Fibroblast of lung (primary cell): ENCODE measurements at regions not wholly inside any gene's neighbourhood (a gene's known extent, or its start where the extent isn't known, plus 50 kb on each side); places are given as distances from the start of the nearest gene placed in this dataset.

ENCODE experiments used
- DNase-seq, 2 donors: peaks; one replicate each; pipeline versions ENCODE4 v3.0.0 to v3.0.0-alpha.2; 2010; ENCODE audit warnings: low read depth in 2 of 2
- H2AFZ ChIP-seq: 2 replicates; pipeline ENCODE4 v1.5.1; 2012; ENCODE audit warnings: low read length, control low read depth, inconsistent platforms
- H3K27ac ChIP-seq: 2 replicates; pipeline ENCODE4 v1.5.1; 2011; ENCODE audit warnings: low read length, control low read depth; ENCODE audit not compliant: insufficient read depth
- H3K27me3 ChIP-seq: 2 replicates; pipeline ENCODE4 v1.5.1; 2011; ENCODE audit warnings: mild to moderate bottlenecking, low read length; ENCODE audit not compliant: control insufficient read depth, insufficient read depth
- H3K36me3 ChIP-seq: 2 replicates; pipeline ENCODE4 v1.5.1; 2011; ENCODE audit warnings: low read length; ENCODE audit not compliant: control insufficient read depth, insufficient read depth
- H3K4me1 ChIP-seq: 2 replicates; pipeline ENCODE4 v1.5.1; 2011; ENCODE audit warnings: low read length; ENCODE audit not compliant: control insufficient read depth, insufficient read depth; ENCODE audit errors: extremely low read depth
- H3K4me2 ChIP-seq: 2 replicates; pipeline ENCODE4 v1.5.1; 2011; ENCODE audit warnings: low read length, control low read depth; ENCODE audit not compliant: insufficient read depth; ENCODE audit errors: extremely low read depth
- H3K4me3 ChIP-seq, 4 experiments: fragments of 200-600 bp in 1 of 4; sonication (generic) in 1 of 4; replicated peaks in 1 of 4; 2 replicates each; pipeline ENCODE4 v1.5.1; 2011 to 2016; ENCODE audit warnings: low read length in 4 of 4, low read depth in 3 of 4, mild to moderate bottlenecking in 3 of 4, control low read depth in 2 of 4, inconsistent platforms in 1 of 4, mixed read lengths in 1 of 4; ENCODE audit not compliant: insufficient read depth in 1 of 4; ENCODE audit errors: control extremely low read depth in 1 of 4
- H3K79me2 ChIP-seq: 2 replicates; pipeline ENCODE4 v1.5.1; 2012; ENCODE audit warnings: mild to moderate bottlenecking, low read length, inconsistent platforms; ENCODE audit not compliant: control insufficient read depth, insufficient read depth
- H3K9ac ChIP-seq: 2 replicates; pipeline ENCODE4 v1.5.1; 2011; ENCODE audit warnings: mild to moderate bottlenecking, low read length, control low read depth; ENCODE audit not compliant: insufficient read depth
- H3K9me3 ChIP-seq: 2 replicates; pipeline ENCODE4 v1.5.1; 2012; ENCODE audit warnings: low read depth, low read length; ENCODE audit not compliant: control insufficient read depth, insufficient read depth
- H4K20me1 ChIP-seq: 2 replicates; pipeline ENCODE4 v1.5.1; 2011; ENCODE audit warnings: low read length; ENCODE audit not compliant: control insufficient read depth, insufficient read depth; ENCODE audit errors: extremely low read depth
- EZH2 ChIP-seq: IDR thresholded peaks from 2 replicates; pipeline ENCODE4 v1.5.1; 2012; ENCODE audit warnings: low read length, control low read depth, mild to moderate bottlenecking; ENCODE audit errors: missing control alignments
- TF ChIP-seq, protein P1 (sequence below), 2 donors: IDR thresholded peaks in 1 of 2; conservative IDR thresholded peaks in 1 of 2; 1 replicate in 1 of 2; 2 replicates in 1 of 2; pipeline ENCODE4 v1.5.1; 2011 to 2012; ENCODE audit warnings: low read length in 2 of 2, control low read depth in 1 of 2, inconsistent platforms in 1 of 2, low read depth in 1 of 2, mild to moderate bottlenecking in 1 of 2

DNA sequence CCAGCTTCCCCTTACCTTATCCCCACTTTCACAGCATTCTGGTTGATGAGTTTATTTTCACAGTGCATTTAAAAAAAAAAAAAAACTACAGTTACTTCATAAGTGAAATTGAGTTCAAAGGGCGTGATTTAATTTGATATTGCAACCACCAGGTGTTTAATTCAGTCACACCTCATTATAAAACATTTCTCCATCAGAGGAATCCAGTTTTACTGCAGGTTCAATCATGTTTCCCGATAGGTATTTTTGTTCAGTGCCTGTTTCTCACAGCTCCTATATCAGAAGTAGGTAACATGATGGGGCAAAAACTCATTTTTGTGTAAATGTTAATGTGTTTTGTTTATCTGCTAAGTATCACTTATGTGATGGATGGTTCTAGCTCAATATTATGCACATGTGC is 102.3 kb upstream of the PCDH7 start:
- no peak for DNase-seq
- Histone ChIP-seq H3K4me1 (no peaks in the 10 kb centered on the region), H3K9ac (no peak overlapping the region), H4K20me1 (no peaks in the 10 kb centered on the region), H3K4me2 (no peak overlapping the region), H3K9me3 (no peaks in the 10 kb centered on the region), H3K79me2 (no peaks in the 10 kb centered on the region), H3K4me3 (no peak overlapping the region), H2AFZ (no peak overlapping the region), H3K36me3 (no peaks in the 10 kb centered on the region), H3K27me3 (no peaks in the 10 kb centered on the region), H3K27ac (no peak overlapping the region)
- TF ChIP-seq, protein P1, sequence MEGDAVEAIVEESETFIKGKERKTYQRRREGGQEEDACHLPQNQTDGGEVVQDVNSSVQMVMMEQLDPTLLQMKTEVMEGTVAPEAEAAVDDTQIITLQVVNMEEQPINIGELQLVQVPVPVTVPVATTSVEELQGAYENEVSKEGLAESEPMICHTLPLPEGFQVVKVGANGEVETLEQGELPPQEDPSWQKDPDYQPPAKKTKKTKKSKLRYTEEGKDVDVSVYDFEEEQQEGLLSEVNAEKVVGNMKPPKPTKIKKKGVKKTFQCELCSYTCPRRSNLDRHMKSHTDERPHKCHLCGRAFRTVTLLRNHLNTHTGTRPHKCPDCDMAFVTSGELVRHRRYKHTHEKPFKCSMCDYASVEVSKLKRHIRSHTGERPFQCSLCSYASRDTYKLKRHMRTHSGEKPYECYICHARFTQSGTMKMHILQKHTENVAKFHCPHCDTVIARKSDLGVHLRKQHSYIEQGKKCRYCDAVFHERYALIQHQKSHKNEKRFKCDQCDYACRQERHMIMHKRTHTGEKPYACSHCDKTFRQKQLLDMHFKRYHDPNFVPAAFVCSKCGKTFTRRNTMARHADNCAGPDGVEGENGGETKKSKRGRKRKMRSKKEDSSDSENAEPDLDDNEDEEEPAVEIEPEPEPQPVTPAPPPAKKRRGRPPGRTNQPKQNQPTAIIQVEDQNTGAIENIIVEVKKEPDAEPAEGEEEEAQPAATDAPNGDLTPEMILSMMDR (conservative IDR thresholded peaks at IDR 0.05 in 1 of 2, IDR thresholded peaks at IDR 0.05 in 1 of 2; ENCODE audit: low read depth in 1 of 2, low read length in 2 of 2), result no peak
- no peak for TF ChIP-seq EZH2

- peak; percentile 32 to 84 for DNase-seq
- TF ChIP-seq, protein P1 (conservative IDR thresholded peaks at IDR 0.05 in 1 of 2, IDR thresholded peaks at IDR 0.05 in 1 of 2; ENCODE audit: low read depth in 1 of 2, low read length in 2 of 2), result no peak
- TF ChIP-seq EZH2, result no peak
Observed at GRCh38 chr4:30619679-30620078, 100.5 kb upstream of the PCDH7 start.

GRCh38 chr4:30620711-30621110 is 99.5 kb upstream of the PCDH7 start:
- no peaks in the 10 kb centered on the region for H3K4me1 ChIP-seq
- H3K4me3 ChIP-seq, result no peak overlapping the region
- no peak overlapping the region for H3K9ac ChIP-seq
- no peak for TF ChIP-seq EZH2
- no peak overlapping the region for H2AFZ ChIP-seq
- H3K4me2 ChIP-seq, result no peak overlapping the region
- H3K27ac ChIP-seq, result no peak overlapping the region
- H3K9me3 ChIP-seq, result no peaks in the 10 kb centered on the region
- no peaks in the 10 kb centered on the region for H3K79me2 ChIP-seq
- H3K27me3 ChIP-seq, result no peaks in the 10 kb centered on the region
- DNase-seq, result no peak
- H3K36me3 ChIP-seq, result no peaks in the 10 kb centered on the region
- no peaks in the 10 kb centered on the region for H4K20me1 ChIP-seq

More at GRCh38 chr4:30619679-30620078, 100.5 kb upstream of the PCDH7 start:
- no peaks in the 10 kb centered on the region for H3K4me1 ChIP-seq
- H3K9ac ChIP-seq, result no peak overlapping the region
- H3K4me3 ChIP-seq, result no peak overlapping the region
- no peaks in the 10 kb centered on the region for H3K27me3 ChIP-seq
- H3K27ac ChIP-seq, result no peak overlapping the region
- H2AFZ ChIP-seq, result no peak overlapping the region
- H4K20me1 ChIP-seq, result no peaks in the 10 kb centered on the region
- H3K79me2 ChIP-seq, result no peaks in the 10 kb centered on the region
- no peaks in the 10 kb centered on the region for H3K9me3 ChIP-seq
- H3K4me2 ChIP-seq, result no peak overlapping the region
- no peaks in the 10 kb centered on the region for H3K36me3 ChIP-seq
